ENCODE measurements at regions not wholly inside any gene's neighbourhood (a gene's known extent, or its start where the extent isn't known, plus 50 kb on each side); places are given as distances from the start of the nearest gene placed in this dataset.

DNA sequence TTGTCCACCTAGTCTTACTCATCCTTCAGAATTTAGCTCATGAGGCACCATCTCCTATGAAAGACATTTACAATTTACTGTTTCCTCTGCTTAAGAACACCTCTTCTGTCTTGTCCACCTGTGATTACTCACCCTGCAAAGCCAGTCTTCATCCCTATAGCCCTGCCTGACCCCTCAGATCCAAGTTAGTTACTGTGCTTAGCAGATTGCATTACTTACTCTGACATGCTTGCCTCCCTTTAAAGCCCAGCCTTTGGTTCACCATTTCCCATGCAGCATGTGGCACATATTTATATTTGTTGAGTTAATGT is 60.9 kb upstream of the VCAM1 start:
- TF ChIP-seq POLR2A (IDR thresholded peaks at IDR 0.05; ENCODE audit: low read depth, low read length): no peak
- TF ChIP-seq POLR2AphosphoS5 (IDR thresholded peaks at IDR 0.05; ENCODE audit: low read depth, low read length): no peak
